Heart left ventricle (tissue), 16 donors: ENCODE measurements at regions not wholly inside any gene's neighbourhood (a gene's known extent, or its start where the extent isn't known, plus 50 kb on each side); places are given as distances from the start of the nearest gene placed in this dataset.
A peak's percentile ranks its signal among the peaks of the same experiment; 100 is the strongest.

Experiments
- ATAC-seq, 4 donors: fragments of 200-7000 bp; cut with Tn5 transposase; one replicate each; pipeline ENCODE4 v1.9.1; 2020 to 2022; ENCODE audit warnings: moderate library complexity in 4 of 4, mild to moderate bottlenecking in 3 of 4, moderate number of reproducible peaks in 1 of 4
- DNase-seq, 5 donors: peaks; one replicate each; pipeline ENCODE4 v3.0.0-alpha.2; 2020
- H3K27ac ChIP-seq, 12 donors: fragments of 200-600 bp; sonication (generic) in 4 of 12; one replicate each; pipeline versions ENCODE4 v1.5.0 to v1.8.0; 2016 to 2022; ENCODE audit warnings: mild to moderate bottlenecking in 2 of 12
- H3K27me3 ChIP-seq, 9 donors: fragments of 200-600 bp; sonication (generic) in 2 of 9; one replicate each; pipeline versions ENCODE4 v1.5.1 to v1.8.0; 2016 to 2022; ENCODE audit warnings: mild to moderate bottlenecking in 3 of 9
- H3K36me3 ChIP-seq, 9 donors: fragments of 200-600 bp; sonication (generic) in 2 of 9; one replicate each; pipeline versions ENCODE4 v1.5.0 to v1.8.0; 2018 to 2022; ENCODE audit warnings: mild to moderate bottlenecking in 2 of 9
- H3K4me1 ChIP-seq, 12 donors: fragments of 200-600 bp; sonication (generic) in 4 of 12; one replicate each; pipeline versions ENCODE4 v1.5.0 to v1.8.0; 2016 to 2022; ENCODE audit warnings: mild to moderate bottlenecking in 3 of 12
- H3K4me3 ChIP-seq, 12 donors: fragments of 200-600 bp; sonication (generic) in 4 of 12; one replicate each; pipeline versions ENCODE4 v1.5.0 to v1.8.0; 2017 to 2022; ENCODE audit warnings: mild to moderate bottlenecking in 9 of 12, moderate library complexity in 4 of 12
- H3K9me3 ChIP-seq, 12 donors: fragments of 200-600 bp; sonication (generic) in 4 of 12; one replicate each; pipeline versions ENCODE4 v1.5.0 to v1.8.0; 2016 to 2022; ENCODE audit warnings: mild to moderate bottlenecking in 1 of 12
- POLR2A ChIP-seq, 2 donors: fragments of 450-650 bp; IDR thresholded peaks; one replicate each; pipeline ENCODE4 v1.6.1; 2017; ENCODE audit warnings: antibody characterized with exemption in 2 of 2, mild to moderate bottlenecking in 2 of 2, moderate library complexity in 2 of 2
- WGBS, 4 donors: extraction: QIAGEN DNeasy Blood & Tissue Kit in 2 of 4; methylation state at CpG; one replicate each; pipeline versions ENCODE4 v1.1.5 to v1.1.7; 2013 to 2018; 5-methylcytosine and 5-hydroxymethylcytosine counted together
- intact Hi-C, 10 donors: fragments of 100-400 bp; cut with DNase I; formaldehyde crosslinking; loops; one replicate each; pipeline versions ENCODE4 v1.11.1 to v1.14.2; 2022
- TF ChIP-seq, protein P1 (sequence below), 12 donors: fragments of 200-600 bp; sonication (generic) in 4 of 12; IDR thresholded peaks; one replicate each; pipeline versions ENCODE4 v1.5.0 to v1.8.0; 2018 to 2022; ENCODE audit warnings: antibody characterized with exemption in 12 of 12, mild to moderate bottlenecking in 5 of 12
- donor health status: ischemic (EF 13 %, LVEDD 7.1; RV severe dilation, severe dysfunction).
- donor health status: healthy with polysubstance abuse.
- donor health status: DM: no; HTN: yes; CAD: no.
- donor health status: DM: no; HTN: no; CAD: no.
- donor health status: ischemic (EF 25% LVEDD 6.9; RV normal size, moderate dysfunction).
- donor health status: ischemic (EF 25% LVEDD 5.7; RV mildly dilated, moderate dysfunction).
- donor health status: healthy.
- donor health status: DM: yes; HTN: yes; CAD: no.
- donor health status: ischemic (EF 35%, LVEDD 5.7; RV mildly dilated, moderate dysfunction).
- donor health status: nonischemic (EF 11% LVEDD 7.7; RV severe dilation, severe dysfunction).
- donor health status: DM: yes; HTN: yes; CAD: no.
- donor health status: PGD.
- donor health status: ischemic (EF 29% LVEDD 5.4; RV normal size, mild dysfunction).
- donor health status: nonischemic (EF 23%, LVEDD 6.1; RV moderate dilation, normal function).

DNA sequence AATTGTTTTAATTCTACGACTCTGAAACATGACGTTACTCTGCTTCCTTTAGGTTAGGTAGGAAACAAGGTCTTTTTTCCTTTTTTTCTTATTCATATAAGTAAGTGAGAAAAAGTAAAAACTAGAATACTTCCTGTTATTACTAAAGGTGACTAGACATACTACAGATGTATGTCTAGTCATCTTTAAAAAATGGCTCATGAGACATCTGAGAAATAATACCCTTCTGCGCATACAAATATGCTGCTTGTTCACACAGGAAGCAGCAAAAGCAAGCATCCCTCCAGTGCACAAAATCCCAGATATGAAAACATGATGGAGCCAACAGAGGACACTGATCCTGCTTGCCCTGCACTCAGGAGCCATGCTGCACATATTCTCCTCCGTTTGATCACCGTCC lies 699.1 kb downstream of the EPM2A start:
- ATAC-seq (no peak), DNase-seq (no peak)
- TF ChIP-seq POLR2A (IDR thresholded peaks at IDR 0.05), result no peak
- TF ChIP-seq, protein P1, sequence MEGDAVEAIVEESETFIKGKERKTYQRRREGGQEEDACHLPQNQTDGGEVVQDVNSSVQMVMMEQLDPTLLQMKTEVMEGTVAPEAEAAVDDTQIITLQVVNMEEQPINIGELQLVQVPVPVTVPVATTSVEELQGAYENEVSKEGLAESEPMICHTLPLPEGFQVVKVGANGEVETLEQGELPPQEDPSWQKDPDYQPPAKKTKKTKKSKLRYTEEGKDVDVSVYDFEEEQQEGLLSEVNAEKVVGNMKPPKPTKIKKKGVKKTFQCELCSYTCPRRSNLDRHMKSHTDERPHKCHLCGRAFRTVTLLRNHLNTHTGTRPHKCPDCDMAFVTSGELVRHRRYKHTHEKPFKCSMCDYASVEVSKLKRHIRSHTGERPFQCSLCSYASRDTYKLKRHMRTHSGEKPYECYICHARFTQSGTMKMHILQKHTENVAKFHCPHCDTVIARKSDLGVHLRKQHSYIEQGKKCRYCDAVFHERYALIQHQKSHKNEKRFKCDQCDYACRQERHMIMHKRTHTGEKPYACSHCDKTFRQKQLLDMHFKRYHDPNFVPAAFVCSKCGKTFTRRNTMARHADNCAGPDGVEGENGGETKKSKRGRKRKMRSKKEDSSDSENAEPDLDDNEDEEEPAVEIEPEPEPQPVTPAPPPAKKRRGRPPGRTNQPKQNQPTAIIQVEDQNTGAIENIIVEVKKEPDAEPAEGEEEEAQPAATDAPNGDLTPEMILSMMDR (IDR thresholded peaks at IDR 0.05), result no peak
- WGBS, 4 donors, result 76 to 77% (median 77%) methylated on average over 5 of the region's 5 CpGs
- no peaks in the 10 kb centered on the region for H3K27me3 ChIP-seq
- H3K27ac ChIP-seq, result no peak overlapping the region
- no peaks in the 10 kb centered on the region for H3K9me3 ChIP-seq
- H3K4me3 ChIP-seq, result no peak overlapping the region
- peaks cover 0 to 11% (median 0%) of the 10 kb centered on the region in 12 donors for H3K4me1 ChIP-seq
- H3K36me3 ChIP-seq, result no peaks in the 10 kb centered on the region
- intact Hi-C loops, result loop anchor here in 2 of 10 donors (10.0 kb wide), 2 partner anchors 179 to 451 kb away; no protein-coding TSS in a partner anchor

DNA sequence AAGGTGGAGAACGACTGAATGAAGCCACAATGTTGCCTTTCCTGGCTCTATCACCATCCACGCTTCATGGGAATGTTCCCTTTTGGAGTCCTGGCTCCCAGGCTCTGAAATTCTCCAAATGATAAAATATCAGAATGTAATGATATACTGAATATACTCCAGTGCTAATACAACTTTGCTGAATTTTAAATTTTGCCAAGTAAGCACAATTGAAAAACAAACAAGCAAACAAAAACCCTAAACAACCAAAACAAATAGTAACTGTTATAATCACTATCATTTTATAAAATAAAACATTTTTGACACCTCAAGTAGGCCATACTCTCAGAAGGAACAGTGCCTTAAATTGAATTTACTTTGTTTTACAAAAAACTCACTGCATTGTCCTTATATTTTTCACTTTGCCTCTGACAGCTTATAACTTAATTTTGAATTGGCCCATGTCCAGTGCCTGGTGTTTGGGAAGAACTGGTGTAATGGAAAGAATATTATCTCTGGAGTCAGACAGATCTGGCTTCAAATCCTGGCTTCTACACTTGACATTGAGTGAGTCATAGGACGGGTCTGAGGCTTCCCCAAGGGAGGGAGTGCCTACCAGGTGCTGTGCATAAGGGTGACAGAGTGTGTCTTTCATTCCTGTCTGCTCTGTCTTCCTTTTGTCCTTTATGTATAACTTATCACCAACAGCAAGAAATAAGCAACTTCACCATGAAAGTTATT lies 698.3 kb downstream of the EPM2A start:
- ATAC-seq (peak; percentile 76 to 99 (median 90)), DNase-seq (peak in 3 of 5 donors; percentile 14 to 59 (median 28))
- no peaks in the 10 kb centered on the region for H3K27me3 ChIP-seq
- 46 to 50% (median 50%) methylated on average over 3 of the region's 3 CpGs for WGBS, 4 donors
- intact Hi-C loops, result loop anchor here in 2 of 10 donors (10.0 kb wide), 2 partner anchors 178 to 452 kb away; no protein-coding TSS in a partner anchor
- peaks cover 0 to 11% (median 0%) of the 10 kb centered on the region in 12 donors for H3K4me1 ChIP-seq
- no peak overlapping the region for H3K27ac ChIP-seq
- H3K4me3 ChIP-seq, result no peak overlapping the region
- no peaks in the 10 kb centered on the region for H3K36me3 ChIP-seq
- TF ChIP-seq, protein P1 (IDR thresholded peaks at IDR 0.05), result no peak
- no peak for TF ChIP-seq POLR2A (IDR thresholded peaks at IDR 0.05)
- no peaks in the 10 kb centered on the region for H3K9me3 ChIP-seq

GRCh38 chr6:145042559-145042958 lies 692.8 kb downstream of the EPM2A start:
- Histone ChIP-seq H3K4me3 (no peak overlapping the region), H3K9me3 (no peaks in the 10 kb centered on the region), H3K4me1 (peaks cover 0 to 23% (median 6%) of the 10 kb centered on the region in 12 donors), H3K27ac (no peak overlapping the region), H3K27me3 (no peaks in the 10 kb centered on the region), H3K36me3 (no peaks in the 10 kb centered on the region)
- WGBS, 4 donors, result 88 to 93% (median 91%) methylated on average over 5 of the region's 5 CpGs
- DNase-seq (no peak), ATAC-seq (no peak)
- TF ChIP-seq POLR2A (IDR thresholded peaks at IDR 0.05), result no peak
- TF ChIP-seq, protein P1 (IDR thresholded peaks at IDR 0.05), result no peak
- intact Hi-C loops, result loop anchor here in 1 of 10 donors (10.0 kb wide), 1 partner anchor 102 kb away; no protein-coding TSS in a partner anchor

DNA sequence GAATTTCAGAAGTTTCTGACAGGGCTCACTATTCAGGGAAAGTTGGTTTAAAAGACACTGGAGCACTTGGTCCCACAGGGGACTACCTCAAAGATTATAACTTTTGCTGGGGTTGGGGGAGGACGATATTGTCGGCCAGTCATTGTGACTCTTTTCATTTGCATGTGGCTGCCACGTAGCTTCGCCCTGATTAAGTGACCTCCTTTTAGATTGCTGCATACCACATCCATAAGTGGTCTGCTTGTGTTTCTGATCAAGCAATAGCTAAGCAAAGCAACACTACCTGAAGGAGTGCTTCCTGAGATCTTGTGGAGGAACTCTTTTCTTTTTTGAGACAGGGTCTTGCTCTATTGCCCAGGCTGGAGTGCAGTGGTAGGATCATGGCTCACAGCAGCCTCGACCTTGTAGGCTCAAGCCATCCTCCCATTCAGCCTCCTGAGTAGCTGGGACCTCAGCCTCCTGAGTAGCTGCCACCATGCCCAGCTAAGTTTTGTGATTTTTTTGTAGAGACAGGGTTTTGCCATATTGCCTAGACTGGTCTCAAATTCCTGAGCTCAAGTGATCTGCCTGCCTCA lies 691.3 kb downstream of the EPM2A start:
- intact Hi-C loops, result loop anchor here in 1 of 10 donors (10.0 kb wide), 1 partner anchor 101 kb away; no protein-coding TSS in a partner anchor
- Histone ChIP-seq H3K4me3 (no peak overlapping the region), H3K4me1 (peaks cover 0 to 22% (median 6%) of the 10 kb centered on the region in 12 donors), H3K36me3 (no peaks in the 10 kb centered on the region), H3K9me3 (no peaks in the 10 kb centered on the region), H3K27ac (peak overlapping the region in 6 of 12 donors; percentile 11 to 54 (median 32)), H3K27me3 (no peaks in the 10 kb centered on the region)
- DNase-seq, result no peak
- peak in 3 of 4 donors; percentile 45 to 52 (median 52) for ATAC-seq
- no peak for TF ChIP-seq POLR2A (IDR thresholded peaks at IDR 0.05)
- TF ChIP-seq, protein P1 (IDR thresholded peaks at IDR 0.05), result no peak
- whole genome bisulfite sequencing, 4 donors, result 55 to 66% (median 61%) methylated on average over 5 of the region's 5 CpGs
